ENCODE measurements at regions not wholly inside any gene's neighbourhood (a gene's known extent, or its start where the extent isn't known, plus 50 kb on each side); places are given as distances from the start of the nearest gene placed in this dataset.

GRCh38 chr2:200747668-200748618 is 63.8 kb upstream of the BZW1 start:
- DNase-seq = peak; percentile 63
- TF ChIP-seq CTCF (IDR thresholded peaks at IDR 0.05; ENCODE audit: low read depth, low read length) = no peak
- Histone ChIP-seq H3K9me3 (ENCODE audit: severe bottlenecking) (no peaks in the 10 kb centered on the region), H3K36me3 (no peaks in the 10 kb centered on the region), H3K27me3 (ENCODE audit: insufficient read depth, low read depth, severe bottlenecking) (no peaks in the 10 kb centered on the region), H3K27ac (peak overlapping the region; percentile 73), H3K4me3 (ENCODE audit: low read depth, low read length) (peak overlapping the region; percentile 29)

DNA sequence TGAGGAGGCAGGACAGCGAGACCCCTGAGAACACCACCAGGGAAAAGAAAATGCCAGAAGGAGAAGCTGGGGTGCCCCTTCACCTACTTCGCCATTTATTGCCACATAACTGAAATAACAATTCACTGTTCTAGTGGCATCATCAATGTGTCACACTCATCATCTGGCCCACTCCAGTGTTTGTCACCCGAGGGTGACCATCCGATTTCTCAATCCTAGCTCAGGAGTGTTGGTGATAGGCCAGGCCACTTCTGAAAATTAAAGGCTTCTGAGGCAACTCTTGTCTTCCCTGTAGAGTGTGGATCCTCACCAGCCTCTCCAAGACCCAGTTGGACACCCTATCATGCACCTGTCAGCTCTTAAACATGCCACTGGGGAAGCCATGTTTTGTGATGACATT is 62.9 kb upstream of the BZW1 start:
- no peaks in the 10 kb centered on the region for H3K9me3 ChIP-seq (ENCODE audit: severe bottlenecking)
- no peak overlapping the region for H3K27ac ChIP-seq
- H3K4me3 ChIP-seq (ENCODE audit: low read depth, low read length) = no peak overlapping the region
- no peaks in the 10 kb centered on the region for H3K27me3 ChIP-seq (ENCODE audit: insufficient read depth, low read depth, severe bottlenecking)
- TF ChIP-seq CTCF (IDR thresholded peaks at IDR 0.05; ENCODE audit: low read depth, low read length) = no peak
- no peak for DNase-seq
- H3K36me3 ChIP-seq = no peaks in the 10 kb centered on the region

GRCh38 chr2:200749631-200750322 is 61.9 kb upstream of the BZW1 start:
- no peak overlapping the region for H3K4me3 ChIP-seq (ENCODE audit: low read depth, low read length)
- no peak overlapping the region for H3K27ac ChIP-seq
- no peaks in the 10 kb centered on the region for H3K9me3 ChIP-seq (ENCODE audit: severe bottlenecking)
- no peaks in the 10 kb centered on the region for H3K27me3 ChIP-seq (ENCODE audit: insufficient read depth, low read depth, severe bottlenecking)
- H3K36me3 ChIP-seq = no peaks in the 10 kb centered on the region
- DNase-seq = no peak
- no peak for TF ChIP-seq CTCF (IDR thresholded peaks at IDR 0.05; ENCODE audit: low read depth, low read length)

DNA sequence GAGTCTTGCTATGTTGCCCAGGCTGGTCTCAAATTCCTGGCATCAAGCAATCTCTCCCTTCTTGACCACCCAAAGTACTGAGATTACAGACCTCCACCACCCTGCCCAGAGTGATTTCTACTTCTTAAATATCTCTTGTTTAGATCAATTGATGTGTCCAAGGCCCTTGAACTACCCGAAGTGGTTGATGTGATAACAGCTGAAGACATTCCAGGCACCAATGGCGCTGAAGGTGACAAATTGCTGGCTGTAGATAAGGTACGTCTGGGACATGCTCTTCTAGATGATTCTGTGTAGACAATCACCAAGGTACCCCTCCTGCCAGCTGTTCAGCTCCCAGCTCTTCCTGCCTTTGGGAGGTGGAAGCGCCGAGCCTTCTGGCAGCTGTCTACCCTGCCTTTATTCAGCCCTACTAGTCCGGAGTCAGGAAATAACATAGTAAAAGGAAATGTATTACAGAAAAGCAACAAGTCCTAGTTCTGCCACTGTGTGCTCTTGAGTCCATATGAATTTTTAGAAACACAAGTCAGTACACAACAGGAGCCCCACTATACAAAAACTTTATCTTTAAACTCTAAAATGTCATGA is 61.3 kb upstream of the BZW1 start:
- no peak overlapping the region for H3K4me3 ChIP-seq (ENCODE audit: low read depth, low read length)
- no peak overlapping the region for H3K27ac ChIP-seq
- no peak for TF ChIP-seq CTCF (IDR thresholded peaks at IDR 0.05; ENCODE audit: low read depth, low read length)

GRCh38 chr2:200751786-200752185 is 59.9 kb upstream of the BZW1 start:
- no peak for DNase-seq
- no peaks in the 10 kb centered on the region for H3K27me3 ChIP-seq (ENCODE audit: insufficient read depth, low read depth, severe bottlenecking)
- no peaks in the 10 kb centered on the region for H3K9me3 ChIP-seq (ENCODE audit: severe bottlenecking)
- no peak for TF ChIP-seq CTCF (IDR thresholded peaks at IDR 0.05; ENCODE audit: low read depth, low read length)
- H3K36me3 ChIP-seq = no peaks in the 10 kb centered on the region
- no peak overlapping the region for H3K4me3 ChIP-seq (ENCODE audit: low read depth, low read length)
- H3K27ac ChIP-seq = no peak overlapping the region

More for the DNA sequence above, 61.3 kb upstream of the BZW1 start:
- Histone ChIP-seq H3K9me3 (ENCODE audit: severe bottlenecking) (no peaks in the 10 kb centered on the region), H3K27me3 (ENCODE audit: insufficient read depth, low read depth, severe bottlenecking) (no peaks in the 10 kb centered on the region), H3K36me3 (no peaks in the 10 kb centered on the region)
- DNase-seq = no peak

Data from WERI-Rb-1 (cell line).